Ureter (tissue), 1 donor: ENCODE measurements at regions not wholly inside any gene's neighbourhood (a gene's known extent, or its start where the extent isn't known, plus 50 kb on each side); places are given as distances from the start of the nearest gene placed in this dataset.
"Not testable (repeated sequence)": the region's sequence is repeated elsewhere in the genome, so short reads cannot be mapped to it uniquely, and the experiment has no call there.

ENCODE experiments used
- DNase-seq: peaks from one replicate; pipeline ENCODE4 v3.0.0-alpha.2; 2020; ENCODE audit warnings: low spot score
- donor health status: DM: yes; HTN: yes; CAD: no.

DNA sequence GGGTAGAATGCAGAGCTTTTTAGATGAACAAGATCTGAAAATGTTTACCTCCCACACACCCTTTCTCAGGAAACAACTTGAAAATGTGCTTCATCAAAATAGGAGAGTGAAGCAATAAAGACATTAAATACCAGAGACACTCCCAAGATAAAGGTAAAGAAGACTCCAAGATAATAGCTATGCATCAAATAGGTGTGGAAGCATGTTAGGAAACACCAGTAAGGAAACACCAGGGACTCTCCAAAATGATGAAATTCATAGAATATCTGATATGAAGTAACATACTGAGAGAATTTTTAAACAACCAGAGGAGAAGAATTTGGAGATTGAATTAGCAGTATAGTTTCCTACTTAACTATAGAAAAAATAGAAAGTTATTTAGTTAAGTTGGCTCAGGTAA is 57.0 kb downstream of the OR10A6 start:
- no peak for DNase-seq

DNA sequence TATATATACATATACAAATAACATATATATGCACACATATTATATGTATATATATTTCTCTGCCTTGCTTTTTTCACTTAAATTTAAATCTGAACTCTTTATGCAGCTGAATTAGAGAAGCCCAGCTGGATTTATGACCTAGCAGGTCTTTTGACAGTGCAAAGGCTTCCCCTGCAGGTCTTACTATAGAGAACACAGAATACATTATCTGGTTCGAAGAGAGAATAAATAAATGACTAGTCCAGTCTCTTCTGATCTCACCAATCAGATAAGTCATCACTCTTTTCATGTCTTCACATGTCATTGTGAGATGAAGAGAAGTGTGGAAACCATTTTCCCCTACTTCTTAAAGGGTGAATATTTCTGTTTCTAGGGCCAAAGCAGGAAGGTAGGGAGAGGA is 58.2 kb downstream of the OR10A6 start:
- no peak for DNase-seq

DNA sequence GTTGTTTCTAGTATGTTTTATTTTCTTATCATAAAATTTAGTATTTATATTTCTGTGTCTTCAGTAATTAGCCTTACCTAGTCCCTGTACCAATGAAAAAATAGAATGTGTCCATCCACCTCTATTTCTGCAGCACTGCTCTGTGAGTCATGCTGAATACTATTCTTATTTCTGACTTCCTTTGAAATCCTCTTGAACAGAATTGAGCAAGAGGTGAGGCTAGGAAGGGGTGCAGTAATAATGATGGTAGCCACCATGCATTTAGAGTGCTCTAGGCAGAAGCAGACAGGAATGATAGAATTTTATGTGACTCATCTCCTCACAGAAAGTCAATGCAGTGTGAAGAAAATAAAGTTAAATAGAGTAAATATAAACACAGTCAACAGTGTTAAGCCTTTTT is 60.0 kb downstream of the OR10A6 start:
- no peak for DNase-seq

GRCh38 chr11:7869467-7869866 is 61.6 kb downstream of the OR10A6 start:
- no peak for DNase-seq

DNA sequence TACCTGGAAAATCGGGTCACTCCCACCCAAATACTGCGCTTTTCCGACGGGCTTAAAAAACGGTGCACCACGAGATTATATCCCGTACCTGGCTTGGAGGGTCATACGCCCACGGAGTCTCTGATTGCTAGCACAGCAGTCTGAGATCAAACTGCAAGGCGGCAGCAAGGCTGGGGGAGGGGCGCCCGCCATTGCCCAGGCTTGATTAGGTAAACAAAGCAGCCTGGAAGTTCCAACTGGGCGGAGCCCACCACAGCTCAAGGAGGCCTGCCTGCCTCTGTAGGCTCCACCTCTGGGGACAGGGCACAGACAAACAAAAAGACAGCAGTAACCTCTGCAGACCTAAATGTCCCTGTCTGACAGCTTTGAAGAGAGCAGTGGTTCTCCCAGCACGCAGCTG is 64.5 kb upstream of the OR5P2 start:
- not testable (repeated sequence) for DNase-seq

- not testable (repeated sequence) for DNase-seq
These were observed 64.1 kb upstream of the OR5P2 start for GRCh38 chr11:7860844-7861243.

GRCh38 chr11:7858006-7858405 is 61.3 kb upstream of the OR5P2 start:
- DNase-seq: peak; percentile 44

GRCh38 chr11:7851391-7851790 is 54.6 kb upstream of the OR5P2 start:
- no peak for DNase-seq

- no peak for DNase-seq
These were observed 52.3 kb upstream of the OR5P2 start for GRCh38 chr11:7849018-7849417.
